Naive thymus-derived CD8-positive, alpha-beta T cell (primary cell): ENCODE measurements at regions not wholly inside any gene's neighbourhood (a gene's known extent, or its start where the extent isn't known, plus 50 kb on each side); places are given as distances from the start of the nearest gene placed in this dataset.
A peak's percentile ranks its signal among the peaks of the same experiment; 100 is the strongest.

ENCODE experiments used
- ATAC-seq, 2 donors: fragments of 150-1000 bp; cut with Tn5 transposase in 1 of 2; sonication (Bioruptor Pico), chemical (Tn5 transposase) in 1 of 2; 1 replicate in 1 of 2; 2 replicates in 1 of 2; pipeline ENCODE4 v1.10.0; 2021; ENCODE audit warnings: mild to moderate bottlenecking in 2 of 2, moderate library complexity in 2 of 2
- POLR2A ChIA-PET: fragments of 350-600 bp; sonication (Branson Sonifier 250); formaldehyde crosslinking; loops from one replicate; lab custom pipeline; 2021; ENCODE audit warnings: antibody characterized with exemption; lab: Charles Lee
- DNase-seq, 10 donors: peaks; one replicate each; pipeline versions ENCODE4 v3.0.0 to v3.0.0-alpha.2; 2020 to 2022
- H3K27ac Mint-ChIP-seq, 10 donors: one replicate each; pipeline ENCODE4 v1.8.0; 2020 to 2022; ENCODE audit warnings: mild to moderate bottlenecking in 10 of 10, mixed read lengths in 10 of 10, moderate library complexity in 4 of 10, inconsistent platforms in 1 of 10
- H3K27me3 Mint-ChIP-seq, 5 donors: one replicate each; pipeline ENCODE4 v1.8.0; 2021 to 2022; ENCODE audit warnings: mixed read lengths in 5 of 5
- H3K36me3 Mint-ChIP-seq, 3 donors: one replicate each; pipeline ENCODE4 v1.8.0; 2020 to 2022; ENCODE audit warnings: mixed read lengths in 3 of 3, mild to moderate bottlenecking in 2 of 3, inconsistent platforms in 1 of 3
- H3K4me1 Mint-ChIP-seq, 4 donors: one replicate each; pipeline ENCODE4 v1.8.0; 2021 to 2022; ENCODE audit warnings: mixed read lengths in 4 of 4
- H3K4me3 Mint-ChIP-seq, 10 donors: one replicate each; pipeline ENCODE4 v1.8.0; 2020 to 2022; ENCODE audit warnings: mild to moderate bottlenecking in 10 of 10, mixed read lengths in 10 of 10, moderate library complexity in 6 of 10, inconsistent platforms in 1 of 10
- H3K9me3 Mint-ChIP-seq, 9 donors: one replicate each; pipeline ENCODE4 v1.8.0; 2020 to 2022; ENCODE audit warnings: mixed read lengths in 9 of 9, mild to moderate bottlenecking in 3 of 9, inconsistent platforms in 1 of 9, moderate library complexity in 1 of 9

GRCh38 chr2:151007365-151007764, 254.3 kb downstream of the RBM43 start:
- Mint-ChIP-seq H3K4me1 (no peaks in the 10 kb centered on the region), H3K27ac (no peak overlapping the region), H3K27me3 (peaks cover 0 to 7% (median 0%) of the 10 kb centered on the region in 5 donors), H3K36me3 (no peaks in the 10 kb centered on the region), H3K9me3 (no peaks in the 10 kb centered on the region), H3K4me3 (no peak overlapping the region)
- DNase-seq (no peak), ATAC-seq (no peak)
- POLR2A ChIA-PET = no interaction called here

DNA sequence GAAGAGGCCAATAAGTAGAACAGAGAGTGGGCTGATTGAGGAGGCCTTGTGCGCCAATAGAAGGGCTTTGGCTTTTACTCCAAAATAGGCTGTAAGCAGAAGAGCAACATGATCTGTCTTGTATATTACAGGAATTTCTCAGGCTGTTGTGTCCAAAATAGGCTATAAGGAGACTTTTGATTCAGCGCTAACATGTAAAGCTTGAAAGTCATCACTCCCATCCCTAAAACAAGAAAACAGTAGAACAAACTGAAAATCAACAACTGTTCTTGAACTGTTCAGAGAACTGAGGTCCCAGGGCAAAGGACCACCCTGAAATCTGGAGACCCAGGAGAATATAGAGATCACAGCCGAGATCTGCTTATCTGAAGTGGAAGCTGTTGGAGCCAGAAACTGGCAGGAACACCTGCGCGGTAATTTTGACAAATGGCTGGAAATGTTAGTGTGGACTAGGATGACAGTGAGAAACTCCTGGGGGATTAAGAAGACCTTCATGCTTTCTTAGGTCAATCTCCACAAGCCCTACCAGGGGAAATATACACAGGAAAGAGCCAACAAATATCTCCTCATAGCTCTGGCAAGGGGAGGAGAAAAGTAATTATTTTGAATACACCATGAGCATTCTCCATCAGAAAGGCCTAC, 258.6 kb downstream of the RBM43 start:
- no peaks in the 10 kb centered on the region for H3K4me1 Mint-ChIP-seq
- no peaks in the 10 kb centered on the region for H3K36me3 Mint-ChIP-seq
- no peaks in the 10 kb centered on the region for H3K9me3 Mint-ChIP-seq
- H3K27ac Mint-ChIP-seq = no peak overlapping the region
- no peak for ATAC-seq
- H3K27me3 Mint-ChIP-seq = no peaks in the 10 kb centered on the region
- no peak overlapping the region for H3K4me3 Mint-ChIP-seq
- DNase-seq = no peak
- POLR2A ChIA-PET = no interaction called here

DNA sequence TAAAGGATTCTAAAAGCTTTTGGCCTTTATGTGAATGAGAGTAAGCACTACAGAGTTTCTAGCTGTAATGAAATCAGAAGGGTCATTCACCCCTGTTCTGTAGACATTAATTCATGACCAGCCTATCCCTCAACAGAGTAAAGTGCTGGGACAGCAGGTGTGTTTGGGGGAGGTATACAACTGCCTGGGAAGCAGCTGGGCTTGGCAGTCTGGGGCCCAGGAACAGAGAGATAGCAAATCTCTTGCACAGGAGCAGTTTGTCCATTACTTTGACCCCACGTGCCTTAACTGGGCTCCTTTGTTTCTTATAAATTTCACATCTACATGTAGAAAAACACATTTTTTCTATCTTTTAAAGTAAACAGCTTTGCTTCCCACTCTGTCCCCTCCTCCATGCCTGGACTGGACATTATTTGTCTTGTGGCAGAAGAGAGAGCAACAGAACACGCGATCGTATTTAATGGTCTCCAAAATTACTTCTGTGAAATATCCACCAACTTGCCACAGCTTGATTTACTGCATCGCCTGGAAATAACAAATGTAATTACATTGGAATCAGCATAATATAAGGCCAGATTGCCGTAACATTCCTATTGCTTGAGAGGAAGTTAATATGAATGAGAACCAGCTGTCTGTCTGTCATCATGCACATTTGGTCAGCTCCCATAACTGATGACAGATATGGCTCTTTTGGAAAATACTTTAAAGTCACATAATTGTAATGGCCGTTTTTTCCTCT, 263.8 kb downstream of the RBM43 start:
- no peak for ATAC-seq
- Mint-ChIP-seq H3K4me3 (no peak overlapping the region), H3K27ac (peak overlapping the region in 1 of 10 donors; percentile 40), H3K9me3 (peaks cover 0 to 2% (median 0%) of the 10 kb centered on the region in 9 donors), H3K27me3 (peaks cover 0 to 4% (median 1%) of the 10 kb centered on the region in 5 donors), H3K36me3 (no peaks in the 10 kb centered on the region), H3K4me1 (no peaks in the 10 kb centered on the region)
- no peak for DNase-seq
- POLR2A ChIA-PET = no interaction called here

- peaks cover 0 to 4% (median 1%) of the 10 kb centered on the region in 5 donors for H3K27me3 Mint-ChIP-seq
- no peak overlapping the region for H3K27ac Mint-ChIP-seq
- no peak overlapping the region for H3K4me3 Mint-ChIP-seq
- H3K4me1 Mint-ChIP-seq = no peaks in the 10 kb centered on the region
- no peak for ATAC-seq
- peaks cover 0 to 2% (median 0%) of the 10 kb centered on the region in 9 donors for H3K9me3 Mint-ChIP-seq
- POLR2A ChIA-PET = no interaction called here
- H3K36me3 Mint-ChIP-seq = no peaks in the 10 kb centered on the region
- DNase-seq = no peak
Observed at GRCh38 chr2:150997066-150997465, 264.6 kb downstream of the RBM43 start.

DNA sequence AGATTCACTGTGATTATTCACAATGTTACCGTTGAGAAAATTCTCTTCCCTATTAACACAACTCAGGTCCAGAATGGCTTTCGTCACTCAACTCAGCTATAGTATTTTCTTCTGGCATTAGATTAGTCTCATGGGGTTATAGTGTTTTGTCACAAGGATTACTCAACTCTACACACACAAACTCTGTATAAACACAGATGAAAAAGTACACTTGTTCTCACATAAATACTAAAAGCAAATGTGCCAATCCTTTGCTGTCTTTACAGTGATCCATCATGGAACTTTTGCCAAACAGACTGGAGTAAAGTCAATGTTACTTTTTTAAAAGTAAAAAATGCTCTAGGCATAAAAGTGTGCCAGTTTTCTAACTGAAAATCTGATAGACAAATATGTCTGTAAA, 267.6 kb downstream of the RBM43 start:
- POLR2A ChIA-PET = no interaction called here
- DNase-seq = no peak
- Mint-ChIP-seq H3K36me3 (peaks cover 0 to 10% (median 0%) of the 10 kb centered on the region in 3 donors), H3K27ac (no peak overlapping the region), H3K9me3 (peaks cover 4 to 20% (median 11%) of the 10 kb centered on the region in 9 donors), H3K4me1 (no peaks in the 10 kb centered on the region), H3K4me3 (no peak overlapping the region), H3K27me3 (peaks cover 0 to 7% (median 2%) of the 10 kb centered on the region in 5 donors)
- no peak for ATAC-seq

DNA sequence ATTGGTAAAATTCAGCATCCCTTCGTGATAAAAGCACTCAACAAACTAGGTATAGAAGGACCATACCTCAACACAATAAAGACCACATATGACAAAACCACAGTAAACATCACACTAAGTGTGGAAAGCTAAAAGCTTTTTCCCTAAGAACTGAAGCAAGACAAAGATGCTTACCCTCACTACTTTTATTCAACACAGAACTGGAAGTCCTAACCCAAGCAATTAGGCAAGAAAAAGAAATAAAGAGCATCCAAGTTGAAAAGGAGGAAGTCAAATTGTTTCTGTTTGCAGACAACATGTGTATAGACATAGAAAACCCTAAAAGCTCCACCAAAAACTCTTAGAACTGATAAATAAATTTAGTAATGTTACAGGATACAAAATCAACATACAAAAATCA, 271.7 kb downstream of the RBM43 start:
- Mint-ChIP-seq H3K27ac (no peak overlapping the region), H3K27me3 (peaks cover 2 to 30% (median 9%) of the 10 kb centered on the region in 5 donors), H3K9me3 (peaks cover 4 to 41% (median 21%) of the 10 kb centered on the region in 9 donors), H3K4me3 (no peak overlapping the region), H3K36me3 (peaks cover 0 to 26% (median 0%) of the 10 kb centered on the region in 3 donors), H3K4me1 (no peaks in the 10 kb centered on the region)
- ATAC-seq = no peak
- no peak for DNase-seq
- POLR2A ChIA-PET = no interaction called here

- no peak for ATAC-seq
- H3K27ac Mint-ChIP-seq = no peak overlapping the region
- H3K9me3 Mint-ChIP-seq = peaks cover 4 to 37% (median 22%) of the 10 kb centered on the region in 9 donors
- H3K4me1 Mint-ChIP-seq = no peaks in the 10 kb centered on the region
- H3K36me3 Mint-ChIP-seq = peaks cover 0 to 28% (median 0%) of the 10 kb centered on the region in 3 donors
- DNase-seq = no peak
- H3K4me3 Mint-ChIP-seq = no peak overlapping the region
- POLR2A ChIA-PET = no interaction called here
- H3K27me3 Mint-ChIP-seq = peaks cover 5 to 28% (median 16%) of the 10 kb centered on the region in 5 donors
Observed at GRCh38 chr2:150985741-150986140, 275.9 kb downstream of the RBM43 start.

DNA sequence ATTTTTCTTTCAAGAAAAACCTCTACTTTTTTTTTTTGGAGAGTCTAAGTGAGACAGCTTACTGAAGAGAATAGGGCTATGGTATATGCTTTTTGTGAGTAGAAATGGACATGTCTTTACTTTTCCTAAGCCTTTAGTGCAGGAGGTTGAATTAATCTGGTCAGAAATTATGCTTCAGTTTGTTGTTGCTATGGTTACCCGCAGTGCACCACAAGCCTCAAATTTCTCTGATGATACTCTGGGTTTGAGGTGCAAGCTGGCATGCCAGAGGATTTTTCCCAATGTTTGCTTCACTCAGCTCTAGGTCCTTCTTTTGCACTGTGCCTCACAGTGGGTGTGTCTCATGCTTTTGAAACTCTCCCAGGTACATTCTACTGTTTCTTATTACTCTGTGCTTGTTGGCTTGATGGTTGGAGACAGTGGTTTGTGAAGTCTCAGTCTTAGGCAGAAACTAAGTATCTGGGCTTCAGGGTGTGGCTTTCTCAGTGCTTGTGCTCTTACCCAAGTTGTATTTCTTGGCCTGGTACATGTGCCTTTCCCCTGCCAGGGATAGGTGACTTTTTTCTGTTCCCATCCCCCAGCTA, 278.3 kb downstream of the RBM43 start:
- Mint-ChIP-seq H3K27ac (no peak overlapping the region), H3K4me1 (no peaks in the 10 kb centered on the region), H3K36me3 (peaks cover 0 to 16% (median 0%) of the 10 kb centered on the region in 3 donors), H3K27me3 (peaks cover 5 to 28% (median 16%) of the 10 kb centered on the region in 5 donors), H3K4me3 (no peak overlapping the region), H3K9me3 (peaks cover 0 to 17% (median 9%) of the 10 kb centered on the region in 9 donors)
- ATAC-seq (no peak), DNase-seq (no peak)
- POLR2A ChIA-PET = no interaction called here

DNA sequence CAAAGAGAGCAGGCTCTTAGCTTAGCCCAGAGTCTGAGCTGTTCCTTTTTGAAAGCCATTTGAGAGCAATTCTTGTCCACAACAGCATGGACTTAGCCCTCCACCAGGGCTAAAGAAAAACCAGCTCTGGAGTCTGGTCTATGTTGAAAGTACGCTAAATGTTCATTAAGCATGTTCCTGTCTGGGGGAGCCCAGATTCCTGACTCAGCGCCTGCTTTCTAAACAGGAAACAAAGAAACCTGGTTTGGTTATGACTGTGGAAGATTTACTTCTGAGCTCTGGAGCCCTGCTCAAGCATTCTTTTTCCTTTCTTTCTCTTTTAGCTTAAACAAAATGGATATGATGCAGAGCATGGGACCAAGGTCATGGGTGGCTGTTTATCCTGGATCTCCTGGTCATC, 279.8 kb downstream of the RBM43 start:
- Mint-ChIP-seq H3K4me1 (no peaks in the 10 kb centered on the region), H3K36me3 (peaks cover 0 to 9% (median 0%) of the 10 kb centered on the region in 3 donors), H3K9me3 (peaks cover 0 to 9% (median under 1%) of the 10 kb centered on the region in 9 donors), H3K4me3 (no peak overlapping the region), H3K27ac (no peak overlapping the region), H3K27me3 (peaks cover 5 to 28% (median 16%) of the 10 kb centered on the region in 5 donors)
- ATAC-seq (no peak), DNase-seq (no peak)
- POLR2A ChIA-PET = no interaction called here

GRCh38 chr2:150978053-150978452, 283.6 kb downstream of the RBM43 start:
- Mint-ChIP-seq H3K4me1 (no peaks in the 10 kb centered on the region), H3K4me3 (no peak overlapping the region), H3K27me3 (no peaks in the 10 kb centered on the region), H3K36me3 (no peaks in the 10 kb centered on the region), H3K9me3 (no peaks in the 10 kb centered on the region), H3K27ac (no peak overlapping the region)
- ATAC-seq = no peak
- no peak for DNase-seq
- POLR2A ChIA-PET = no interaction called here

DNA sequence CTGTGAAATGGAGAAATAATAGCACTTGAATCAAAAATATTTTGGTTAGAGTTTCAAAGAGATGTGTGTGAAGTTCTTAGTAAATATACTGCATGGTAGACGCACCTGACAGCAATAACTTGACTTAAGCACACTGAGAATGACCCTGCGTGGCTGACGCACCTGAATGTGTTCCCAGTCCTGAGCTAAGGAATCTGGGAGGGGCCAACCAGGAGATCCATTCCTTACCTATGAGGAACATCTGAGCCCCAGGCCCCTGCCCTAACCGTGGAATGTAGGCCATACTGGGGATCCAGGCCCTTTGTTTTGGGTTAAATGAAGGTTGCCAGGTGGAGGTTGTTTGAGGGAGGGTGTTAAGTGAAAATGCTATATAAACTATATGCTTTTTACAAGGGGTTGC, 284.4 kb downstream of the RBM43 start:
- Mint-ChIP-seq H3K27me3 (no peaks in the 10 kb centered on the region), H3K36me3 (no peaks in the 10 kb centered on the region), H3K4me1 (no peaks in the 10 kb centered on the region), H3K9me3 (no peaks in the 10 kb centered on the region), H3K27ac (no peak overlapping the region), H3K4me3 (no peak overlapping the region)
- POLR2A ChIA-PET = no interaction called here
- ATAC-seq = no peak
- no peak for DNase-seq

DNA sequence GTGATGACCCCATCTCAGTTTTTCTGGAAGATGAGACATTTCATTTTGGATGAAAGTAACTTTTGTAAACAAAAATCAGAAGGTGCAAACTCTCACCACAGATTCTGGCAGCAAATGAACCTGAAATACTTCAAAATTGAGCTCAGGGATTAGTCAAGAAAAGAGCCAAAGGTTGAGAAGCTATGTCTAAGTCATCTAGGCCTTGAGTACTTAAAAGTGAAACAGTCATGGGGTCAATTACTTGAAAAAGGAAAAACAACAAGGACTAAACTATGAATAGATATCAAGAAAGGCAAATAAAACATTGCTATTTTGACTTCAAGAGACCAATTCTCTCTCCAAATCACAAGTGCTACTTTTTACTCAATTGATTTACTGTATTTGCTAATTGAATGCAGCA, 285.1 kb downstream of the RBM43 start:
- DNase-seq (no peak), ATAC-seq (no peak)
- no peaks in the 10 kb centered on the region for H3K4me1 Mint-ChIP-seq
- H3K27ac Mint-ChIP-seq = no peak overlapping the region
- no peaks in the 10 kb centered on the region for H3K36me3 Mint-ChIP-seq
- no peaks in the 10 kb centered on the region for H3K27me3 Mint-ChIP-seq
- H3K4me3 Mint-ChIP-seq = no peak overlapping the region
- H3K9me3 Mint-ChIP-seq = no peaks in the 10 kb centered on the region
- POLR2A ChIA-PET = no interaction called here

DNA sequence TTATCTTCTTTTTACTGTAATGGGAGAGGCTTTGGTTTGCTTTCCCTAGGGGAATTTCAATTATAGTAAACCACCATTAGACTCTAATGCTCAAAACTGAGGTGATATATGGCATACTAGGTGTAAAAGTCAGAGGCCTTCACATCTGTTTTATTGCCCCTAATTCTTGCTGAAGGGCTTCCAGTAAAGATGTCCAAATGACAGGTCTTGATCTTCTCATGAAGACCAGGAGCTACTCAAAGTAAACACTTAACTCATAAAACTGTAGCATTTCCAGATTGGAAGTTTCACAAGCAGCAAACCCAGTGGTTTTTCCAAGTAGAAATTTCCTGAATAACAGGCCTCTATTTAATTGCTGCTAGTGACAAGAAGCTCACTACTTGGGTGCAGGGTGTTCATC, 286.8 kb downstream of the RBM43 start:
- no peaks in the 10 kb centered on the region for H3K36me3 Mint-ChIP-seq

More for the DNA sequence above, 286.8 kb downstream of the RBM43 start:
- no peak overlapping the region for H3K4me3 Mint-ChIP-seq
- POLR2A ChIA-PET = no interaction called here
- H3K27me3 Mint-ChIP-seq = no peaks in the 10 kb centered on the region
- peaks cover 0 to 3% (median 0%) of the 10 kb centered on the region in 9 donors for H3K9me3 Mint-ChIP-seq
- no peaks in the 10 kb centered on the region for H3K4me1 Mint-ChIP-seq
- ATAC-seq = no peak
- no peak for DNase-seq
- no peak overlapping the region for H3K27ac Mint-ChIP-seq
